OCI-LY1 (cell line): ENCODE measurements at regions not wholly inside any gene's neighbourhood (a gene's known extent, or its start where the extent isn't known, plus 50 kb on each side); places are given as distances from the start of the nearest gene placed in this dataset.

Source experiments
- H2AFZ ChIP-seq: fragments of 200-600 bp; sonication (generic), shearing (Covaris generic); 2 replicates; pipeline ENCODE4 v1.6.0; 2014; ENCODE audit warnings: antibody characterized with exemption, mild to moderate bottlenecking, low read length
- H3F3A ChIP-seq: fragments of 200-600 bp; sonication (generic), shearing (Covaris generic); 2 replicates; pipeline ENCODE4 v1.6.0; 2014; ENCODE audit warnings: mild to moderate bottlenecking, antibody characterized with exemption, low read length, moderate library complexity; ENCODE audit not compliant: insufficient read depth
- H3K27ac ChIP-seq: fragments of 200-600 bp; sonication (generic); 2 replicates; pipeline ENCODE4 v1.5.1; 2014; ENCODE audit warnings: low read length, mixed run types, mild to moderate bottlenecking, low read depth; ENCODE audit not compliant: poor library complexity, severe bottlenecking
- H3K27me3 ChIP-seq: fragments of 200-600 bp; sonication (generic); 2 replicates; pipeline ENCODE4 v1.6.0; 2014; ENCODE audit warnings: antibody characterized with exemption, mild to moderate bottlenecking, low read length, moderate library complexity; ENCODE audit not compliant: insufficient read depth
- H3K36me3 ChIP-seq: fragments of 200-600 bp; sonication (generic); 2 replicates; pipeline ENCODE4 v1.6.1; 2014; ENCODE audit warnings: mild to moderate bottlenecking, antibody characterized with exemption, low read length, moderate library complexity, mixed read lengths; ENCODE audit not compliant: insufficient read depth
- H3K4me1 ChIP-seq: fragments of 200-600 bp; sonication (generic); 2 replicates; pipeline ENCODE4 v1.5.1; 2014; ENCODE audit warnings: mild to moderate bottlenecking, low read length, moderate library complexity; ENCODE audit not compliant: insufficient read depth, severe bottlenecking
- H3K4me2 ChIP-seq: fragments of 200-600 bp; sonication (generic), shearing (Covaris generic); 2 replicates; pipeline ENCODE4 v1.6.1; 2014; ENCODE audit warnings: low read length
- H3K4me3 ChIP-seq: fragments of 200-600 bp; sonication (generic); 2 replicates; pipeline ENCODE4 v1.5.1; 2014; ENCODE audit warnings: low read length, low read depth, mild to moderate bottlenecking, mixed read lengths; ENCODE audit not compliant: poor library complexity, severe bottlenecking
- H3K79me2 ChIP-seq: fragments of 200-600 bp; shearing (Covaris generic); 2 replicates; pipeline ENCODE4 v1.6.1; 2016; ENCODE audit warnings: mixed run types, low read length, mixed read lengths; ENCODE audit not compliant: insufficient read depth
- H3K9ac ChIP-seq: fragments of 200-600 bp; sonication (generic), shearing (Covaris generic); 2 replicates; pipeline ENCODE4 v1.6.1; 2014; ENCODE audit warnings: mild to moderate bottlenecking, low read length, mixed read lengths
- H3K9me2 ChIP-seq: fragments of 200-600 bp; sonication (generic), shearing (Covaris generic); 2 replicates; pipeline ENCODE4 v1.6.1; 2014; ENCODE audit warnings: low read depth, mild to moderate bottlenecking, low read length, mixed read lengths
- H3K9me3 ChIP-seq: fragments of 200-600 bp; shearing (Covaris generic); 2 replicates; pipeline ENCODE4 v1.6.1; 2014; ENCODE audit warnings: low read length, mixed read lengths
- H4K20me1 ChIP-seq: fragments of 200-600 bp; sonication (generic), shearing (Covaris generic); 2 replicates; pipeline ENCODE4 v1.6.0; 2016; ENCODE audit warnings: mild to moderate bottlenecking, low read length; ENCODE audit not compliant: insufficient read depth
- CTCF ChIP-seq: fragments of 200-600 bp; sonication (generic), shearing (Covaris generic); IDR thresholded peaks from 2 replicates; pipeline ENCODE4 v1.5.1; 2017; ENCODE audit warnings: mild to moderate bottlenecking, antibody characterized with exemption, low read length, moderate library complexity, mixed read lengths
- EZH2 ChIP-seq: fragments of 200-600 bp; sonication (generic), shearing (Covaris generic); IDR thresholded peaks from 2 replicates; pipeline ENCODE4 v1.8.0; 2017; ENCODE audit warnings: borderline replicate concordance, mixed run types, mild to moderate bottlenecking, antibody characterized with exemption, low read length, moderate library complexity, mixed read lengths

GRCh38 chr2:48235076-48235475 is 79.4 kb upstream of the FOXN2 start:
- Histone ChIP-seq H3K4me2 (no peak overlapping the region), H3K36me3 (no peaks in the 10 kb centered on the region), H2AFZ (no peak overlapping the region), H3K9me3 (no peaks in the 10 kb centered on the region), H4K20me1 (no peaks in the 10 kb centered on the region), H3K27me3 (no peaks in the 10 kb centered on the region), H3K9me2 (no peaks in the 10 kb centered on the region), H3F3A (no peaks in the 10 kb centered on the region), H3K9ac (no peak overlapping the region), H3K4me1 (no peaks in the 10 kb centered on the region), H3K27ac (no peak overlapping the region), H3K79me2 (no peaks in the 10 kb centered on the region), H3K4me3 (no peak overlapping the region)
- TF ChIP-seq EZH2 (no peak), CTCF (no peak)

- Histone ChIP-seq H3K4me3 (no peak overlapping the region), H3K4me1 (no peaks in the 10 kb centered on the region), H3K27me3 (no peaks in the 10 kb centered on the region), H3K9me3 (no peaks in the 10 kb centered on the region), H3K79me2 (no peaks in the 10 kb centered on the region), H4K20me1 (no peaks in the 10 kb centered on the region), H3K27ac (no peak overlapping the region), H3K9me2 (no peaks in the 10 kb centered on the region), H3K4me2 (no peak overlapping the region), H2AFZ (no peak overlapping the region), H3K36me3 (no peaks in the 10 kb centered on the region), H3K9ac (no peak overlapping the region), H3F3A (no peaks in the 10 kb centered on the region)
- TF ChIP-seq EZH2 (no peak), CTCF (no peak)
These were observed 76.1 kb upstream of the FOXN2 start for GRCh38 chr2:48238381-48238780.

GRCh38 chr2:48240912-48241311 is 73.6 kb upstream of the FOXN2 start:
- Histone ChIP-seq H3K27me3 (no peaks in the 10 kb centered on the region), H3K79me2 (no peaks in the 10 kb centered on the region), H3K36me3 (no peaks in the 10 kb centered on the region), H3K9ac (no peak overlapping the region), H3F3A (no peaks in the 10 kb centered on the region), H3K27ac (no peak overlapping the region), H2AFZ (no peak overlapping the region), H3K4me1 (no peaks in the 10 kb centered on the region), H3K9me2 (no peaks in the 10 kb centered on the region), H3K4me2 (no peak overlapping the region), H4K20me1 (no peaks in the 10 kb centered on the region), H3K4me3 (no peak overlapping the region), H3K9me3 (no peaks in the 10 kb centered on the region)
- no peak for TF ChIP-seq CTCF
- TF ChIP-seq EZH2, result no peak
